HG03571 (cell line): ENCODE measurements at regions not wholly inside any gene's neighbourhood (a gene's known extent, or its start where the extent isn't known, plus 50 kb on each side); places are given as distances from the start of the nearest gene placed in this dataset.

ENCODE experiments used
- ATAC-seq: cut with Tn5 transposase; IDR thresholded peaks from one replicate; pipeline ENCODE4 v1.9.1; 2021; ENCODE audit not compliant: unreplicated experiment

DNA sequence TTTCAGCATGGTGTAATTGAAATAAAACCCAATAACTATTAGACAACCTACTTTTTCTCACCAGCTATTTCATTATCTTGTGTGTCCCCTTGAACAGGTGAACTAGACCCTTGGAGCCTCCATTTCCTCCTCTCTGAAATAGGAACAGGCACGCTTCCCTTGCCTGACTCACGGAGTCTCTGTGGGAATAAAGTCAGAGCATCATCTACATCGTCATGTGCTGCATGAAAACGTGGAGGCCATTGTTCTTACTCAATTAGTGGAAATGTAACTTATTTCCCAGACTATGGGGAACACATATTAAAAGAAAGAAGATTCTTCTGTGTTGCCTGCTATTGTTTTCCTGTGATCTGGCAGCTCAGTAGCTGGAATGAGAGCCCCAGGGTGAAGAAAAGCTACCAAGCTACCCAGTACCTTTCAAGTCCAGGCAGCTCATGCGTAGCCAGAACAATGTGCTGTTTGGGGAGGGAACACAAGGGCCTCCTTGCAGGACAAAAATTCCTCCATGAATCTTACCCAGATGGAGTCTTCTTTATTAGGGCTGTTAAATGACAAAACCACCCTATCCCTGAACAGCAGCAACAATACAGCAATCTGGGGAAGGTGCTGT lies 59.8 kb downstream of the SOX11 start:
- ATAC-seq, result no peak

DNA sequence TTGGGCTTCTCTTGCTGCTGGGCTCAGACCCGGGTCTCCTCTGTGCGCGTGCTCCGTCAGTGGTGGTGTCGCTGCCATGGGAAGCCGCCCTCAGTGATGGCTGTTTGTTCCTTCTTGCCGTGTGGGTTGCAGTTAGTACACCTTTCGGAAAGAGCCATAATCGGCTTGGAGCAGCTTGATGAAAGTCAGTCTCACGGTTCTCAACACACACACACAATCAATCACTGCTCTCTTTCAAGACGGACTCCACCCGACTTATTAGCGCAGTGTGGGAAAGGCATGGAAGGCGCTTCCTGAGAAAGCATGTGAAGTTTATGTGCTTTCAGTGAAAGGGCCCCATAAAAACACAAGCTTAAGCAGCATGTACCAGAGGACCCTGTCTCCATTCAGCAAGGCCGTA lies 64.1 kb downstream of the SOX11 start:
- ATAC-seq, result no peak

DNA sequence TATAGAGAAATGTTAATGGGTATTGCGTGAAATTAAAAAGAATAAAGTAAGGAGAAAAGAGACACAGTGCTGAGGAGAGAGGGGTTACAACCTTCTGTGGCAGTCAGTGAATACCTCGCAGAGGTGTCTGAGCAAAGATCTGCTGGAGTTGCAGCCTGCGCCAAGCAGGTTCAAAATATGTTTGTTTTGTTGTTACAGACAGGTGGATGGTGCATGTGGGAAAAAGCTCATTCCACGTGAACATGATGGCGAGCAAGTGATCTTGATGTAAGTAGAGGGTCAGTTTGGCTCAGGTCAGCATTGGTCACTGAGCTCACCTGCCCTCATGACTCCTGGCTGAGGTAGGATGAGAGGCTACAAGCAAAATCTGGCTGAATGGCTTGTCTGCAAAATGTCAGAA lies 66.2 kb downstream of the SOX11 start:
- no peak for ATAC-seq

DNA sequence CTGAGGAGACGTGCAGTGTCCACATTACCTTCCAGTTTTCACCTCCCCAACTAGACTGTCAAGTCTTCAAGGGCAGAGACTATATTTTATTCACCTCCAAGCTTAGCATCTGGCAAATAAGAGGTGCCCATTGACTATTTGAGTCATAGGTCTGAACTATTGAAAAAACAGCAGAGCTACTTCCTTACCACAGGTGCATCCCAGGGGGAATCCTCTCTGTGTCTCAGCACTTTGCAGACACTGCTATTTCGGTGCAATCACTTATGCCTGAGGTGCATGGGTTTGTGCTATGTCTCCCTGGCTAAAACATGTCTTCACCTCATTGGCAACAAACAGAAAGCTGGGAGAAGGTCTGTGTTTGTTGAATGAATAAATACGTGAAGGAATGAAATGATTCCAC lies 67.8 kb downstream of the SOX11 start:
- no peak for ATAC-seq

GRCh38 chr2:5763531-5763930 lies 71.3 kb downstream of the SOX11 start:
- no peak for ATAC-seq

DNA sequence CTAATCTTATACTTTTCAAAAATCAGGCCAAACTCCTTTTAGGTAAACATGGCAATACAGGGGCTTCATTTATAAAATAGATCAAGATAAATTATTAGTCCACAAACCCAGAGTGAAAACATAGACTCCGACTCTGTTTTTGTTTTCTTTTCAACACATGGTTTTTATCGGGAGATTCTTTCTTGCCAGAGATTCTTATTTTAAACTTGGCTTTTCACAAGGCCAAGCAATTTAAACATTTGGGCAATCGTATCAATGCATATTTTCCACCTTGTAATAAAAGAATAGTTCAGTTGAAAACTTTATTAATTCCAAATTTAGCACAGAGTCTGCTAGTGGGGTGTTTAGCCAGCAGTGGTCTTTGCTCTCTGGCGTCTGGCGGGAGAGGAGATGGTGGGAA lies 71.9 kb downstream of the SOX11 start:
- ATAC-seq, result no peak

DNA sequence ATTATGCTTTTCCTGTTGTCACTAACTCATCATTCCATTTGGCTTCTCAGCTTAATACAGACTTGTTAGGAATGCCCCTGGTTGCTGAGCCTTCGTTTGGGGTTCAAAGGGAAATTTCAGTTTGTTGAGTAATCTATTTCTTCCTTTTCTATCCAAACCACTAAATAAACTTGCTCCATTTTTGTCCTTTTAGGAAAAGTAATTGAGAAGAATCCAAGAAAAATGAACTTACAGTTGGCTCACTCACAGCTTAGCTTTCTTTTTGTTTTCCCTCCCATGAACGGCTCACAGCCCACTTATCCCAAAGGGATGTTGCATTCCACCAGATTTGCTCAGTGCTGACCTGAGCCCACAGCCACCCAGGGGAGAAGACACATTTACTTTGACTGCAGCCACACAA lies 73.9 kb downstream of the SOX11 start:
- no peak for ATAC-seq

DNA sequence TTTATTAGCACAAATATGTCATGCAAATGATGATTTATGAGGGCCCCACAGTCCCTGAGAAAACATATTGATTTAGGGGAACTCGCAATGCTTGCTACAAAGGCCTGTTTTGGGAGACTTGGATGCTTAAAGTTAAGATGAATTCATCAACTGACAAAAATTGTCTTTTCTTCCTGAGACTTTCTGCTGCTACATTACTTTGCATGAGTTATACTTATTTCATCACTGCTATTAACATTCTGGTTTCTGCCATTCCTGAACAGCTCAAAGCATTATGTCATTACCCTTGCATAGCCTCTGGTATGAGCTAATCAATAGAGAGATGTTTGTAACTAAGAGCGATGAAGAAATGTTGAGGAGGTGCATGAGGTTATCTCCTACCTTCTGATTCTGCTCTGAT lies 74.4 kb downstream of the SOX11 start:
- no peak for ATAC-seq

DNA sequence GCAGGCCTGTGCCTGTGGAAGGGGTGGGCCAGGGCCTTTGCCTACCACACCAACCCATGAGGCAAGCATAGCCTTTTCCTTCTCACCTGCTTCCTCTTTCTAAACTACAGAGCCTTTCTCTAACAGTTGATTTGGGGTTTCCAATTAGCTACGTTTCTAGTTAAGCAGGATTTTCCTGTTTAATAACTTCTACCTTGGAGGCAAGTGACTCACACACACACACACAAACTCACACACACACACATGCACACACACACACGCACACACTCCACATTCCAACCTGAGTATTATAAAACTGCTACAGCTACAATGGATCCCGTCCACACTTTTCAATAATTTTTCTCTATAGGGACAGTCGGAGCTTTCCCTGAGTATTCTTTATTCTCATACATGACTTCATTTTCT lies 84.9 kb downstream of the SOX11 start:
- no peak for ATAC-seq

- ATAC-seq, result no peak
Observed at GRCh38 chr2:5781679-5782078, 89.5 kb downstream of the SOX11 start.

DNA sequence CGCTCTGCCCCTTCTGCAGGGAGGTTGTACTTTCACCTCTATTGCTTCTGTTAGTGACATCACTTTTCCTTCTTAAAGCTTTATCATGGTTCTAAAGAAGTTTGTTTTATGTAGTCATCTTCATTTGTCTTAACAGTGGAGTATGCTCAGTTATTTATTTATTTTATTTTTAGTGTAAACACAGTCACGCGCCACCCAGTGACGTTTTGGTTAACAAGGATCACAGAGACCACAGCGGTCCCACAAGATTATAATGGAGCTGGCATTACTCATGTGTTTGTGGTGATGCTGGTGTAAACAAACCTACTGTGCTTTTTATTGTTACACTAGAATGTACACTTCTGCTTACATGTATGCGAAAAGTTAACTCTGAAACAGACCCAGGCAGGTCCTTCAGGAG lies 89.9 kb downstream of the SOX11 start:
- ATAC-seq, result no peak

DNA sequence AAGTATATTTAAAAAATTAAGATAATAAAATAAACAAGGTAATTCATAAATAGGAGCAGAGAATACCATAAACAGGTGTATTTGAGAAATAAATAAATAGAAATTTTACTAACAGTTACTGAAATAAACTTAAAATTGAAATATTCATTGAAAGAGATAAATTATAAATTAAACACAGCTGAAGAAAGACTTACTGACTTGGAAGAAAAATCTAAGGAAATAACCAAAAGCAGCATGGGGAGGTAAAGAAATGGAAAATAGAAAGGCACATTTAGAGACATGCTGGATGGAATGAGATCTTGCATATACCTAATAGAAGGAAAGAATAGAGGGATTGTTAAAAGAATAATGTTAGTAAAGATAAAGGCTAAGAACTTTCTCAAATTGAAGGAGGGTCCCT lies 96.3 kb downstream of the SOX11 start:
- no peak for ATAC-seq

DNA sequence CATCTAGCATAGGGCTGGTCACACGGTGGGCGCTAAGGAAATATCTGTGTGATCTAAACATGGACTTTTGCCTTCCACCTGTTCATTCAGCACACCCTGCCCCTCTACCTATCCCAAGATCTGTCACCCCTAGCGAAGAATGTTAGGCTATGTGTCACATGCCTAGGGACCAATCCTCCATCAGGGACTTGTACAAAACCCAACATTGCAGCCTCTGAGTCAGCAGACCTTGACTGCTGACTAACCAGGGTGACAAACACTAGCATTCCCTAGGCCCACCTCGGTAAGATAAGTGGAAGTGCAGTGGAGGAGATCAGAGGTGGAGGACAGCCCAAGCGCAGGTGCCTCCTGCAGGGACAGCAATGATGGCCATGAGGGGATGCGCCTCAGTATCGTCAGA lies 99.2 kb downstream of the SOX11 start:
- ATAC-seq, result no peak

GRCh38 chr2:5794012-5794411 lies 101.8 kb downstream of the SOX11 start:
- no peak for ATAC-seq

GRCh38 chr2:5798084-5798483 lies 105.9 kb downstream of the SOX11 start:
- ATAC-seq, result no peak

DNA sequence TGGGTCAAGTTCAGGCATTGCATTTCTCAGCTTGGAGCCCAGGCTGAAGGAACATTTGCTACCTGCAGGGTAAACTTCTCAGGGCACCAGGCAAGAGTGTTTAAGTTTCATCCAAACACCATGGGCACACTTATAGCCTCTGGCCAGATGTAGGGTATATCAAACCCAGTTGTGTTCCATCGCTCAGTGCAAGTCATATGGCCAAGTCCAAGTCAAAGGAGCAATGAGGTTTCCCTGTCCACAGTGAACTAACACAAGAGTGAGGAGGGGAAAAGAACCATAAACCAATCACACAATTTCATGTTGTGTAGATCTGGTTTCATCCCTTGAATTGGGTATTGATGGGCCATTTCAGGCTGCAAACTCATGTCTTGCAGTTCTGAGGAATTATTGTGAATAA lies 107.2 kb downstream of the SOX11 start:
- no peak for ATAC-seq

- no peak for ATAC-seq
Observed at GRCh38 chr2:5803547-5803946, 111.4 kb downstream of the SOX11 start.

DNA sequence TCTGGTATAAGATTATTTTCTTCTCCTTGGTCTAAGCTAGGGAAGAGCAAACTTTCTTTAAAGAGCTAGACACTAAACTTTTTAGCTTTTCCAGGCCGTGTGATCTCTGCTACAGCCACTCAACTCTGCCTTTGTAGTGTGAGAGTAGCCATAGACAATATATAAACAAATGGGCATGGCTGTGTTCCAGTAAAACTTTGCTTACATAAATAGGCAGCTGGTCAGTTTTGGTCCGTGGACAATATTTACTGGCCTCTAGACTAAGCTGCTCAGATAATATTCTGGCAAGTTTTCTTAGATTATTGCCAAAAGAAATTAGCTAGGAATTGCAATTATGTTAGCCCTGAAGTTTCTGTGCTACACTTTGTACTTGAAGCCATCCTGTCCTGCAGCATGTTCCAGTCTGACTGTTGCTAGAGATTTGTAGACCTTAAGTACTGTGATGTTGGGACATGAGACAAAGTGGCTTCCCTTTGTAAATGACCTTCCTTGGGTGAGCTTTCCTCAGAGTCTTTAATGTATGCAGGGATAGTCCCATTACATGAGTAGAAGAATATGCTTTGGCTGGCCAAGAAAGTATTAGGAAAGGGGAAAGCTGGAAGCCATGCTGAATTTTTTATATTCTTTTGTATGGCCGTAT lies 126.9 kb downstream of the SOX11 start:
- ATAC-seq, result no peak

DNA sequence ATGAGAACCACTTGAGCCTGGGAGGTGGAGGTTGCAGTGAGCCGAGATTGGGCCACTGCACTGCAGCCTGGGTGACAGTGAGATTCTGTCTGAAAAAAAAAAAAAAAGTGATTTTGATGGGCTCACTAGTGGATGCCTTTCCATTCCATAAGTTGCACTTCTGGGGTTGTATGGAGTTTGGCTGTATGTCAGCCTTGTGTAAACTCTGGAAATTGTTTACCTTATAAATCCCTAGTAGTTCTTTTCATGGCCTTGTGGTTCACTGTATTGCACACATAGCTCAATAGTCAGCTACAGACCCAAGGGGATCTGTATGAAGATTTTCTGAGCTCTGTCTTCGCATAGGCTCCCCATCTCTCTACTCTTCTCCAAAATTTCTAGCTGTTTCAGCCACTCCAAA lies 131.9 kb downstream of the SOX11 start:
- ATAC-seq, result no peak

GRCh38 chr2:5825686-5826085 lies 133.5 kb downstream of the SOX11 start:
- ATAC-seq, result no peak

- ATAC-seq, result no peak
Observed at GRCh38 chr2:5826979-5827655, 134.9 kb downstream of the SOX11 start.

GRCh38 chr2:5834501-5834900 lies 142.3 kb downstream of the SOX11 start:
- ATAC-seq, result no peak

- ATAC-seq, result no peak
Observed at GRCh38 chr2:5839550-5839949, 147.4 kb downstream of the SOX11 start.
